OCI-LY3 (cell line): ENCODE measurements at regions not wholly inside any gene's neighbourhood (a gene's known extent, or its start where the extent isn't known, plus 50 kb on each side); places are given as distances from the start of the nearest gene placed in this dataset.
"Not testable (repeated sequence)": the region's sequence is repeated elsewhere in the genome, so short reads cannot be mapped to it uniquely, and the experiment has no call there.

Experiments used
- EZH2phosphoT487 ChIP-seq: fragments of 200-600 bp; shearing (Covaris generic); IDR thresholded peaks from 2 replicates; pipeline ENCODE4 v1.6.1; 2018; ENCODE audit warnings: antibody characterized with exemption, mixed run types, low read depth
- TF ChIP-seq, protein P1 (sequence below): fragments of 200-600, 300-600 bp; sonication (generic); IDR thresholded peaks from 2 replicates; pipeline ENCODE4 v1.5.1; 2014; ENCODE audit warnings: antibody characterized with exemption, low read length, low read depth

DNA sequence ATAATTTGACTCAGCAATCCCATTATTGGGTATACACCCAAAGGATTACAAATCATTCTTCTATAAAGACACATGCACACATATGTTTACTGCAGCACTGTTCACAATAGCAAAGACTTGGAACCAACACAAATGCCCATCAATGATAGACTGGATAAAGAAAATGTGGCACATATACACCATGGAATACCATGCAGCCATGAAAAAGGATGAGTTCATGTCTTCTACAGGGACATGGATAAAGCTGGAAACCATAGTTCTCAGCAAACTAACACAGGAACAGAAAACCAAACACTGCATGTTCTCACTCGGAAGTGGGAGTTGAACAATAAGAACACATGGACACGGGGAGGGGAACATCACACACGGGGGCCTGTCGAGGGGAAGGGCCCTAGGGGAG is 66.3 kb upstream of the SLC35F3 start:
- TF ChIP-seq, protein P1, sequence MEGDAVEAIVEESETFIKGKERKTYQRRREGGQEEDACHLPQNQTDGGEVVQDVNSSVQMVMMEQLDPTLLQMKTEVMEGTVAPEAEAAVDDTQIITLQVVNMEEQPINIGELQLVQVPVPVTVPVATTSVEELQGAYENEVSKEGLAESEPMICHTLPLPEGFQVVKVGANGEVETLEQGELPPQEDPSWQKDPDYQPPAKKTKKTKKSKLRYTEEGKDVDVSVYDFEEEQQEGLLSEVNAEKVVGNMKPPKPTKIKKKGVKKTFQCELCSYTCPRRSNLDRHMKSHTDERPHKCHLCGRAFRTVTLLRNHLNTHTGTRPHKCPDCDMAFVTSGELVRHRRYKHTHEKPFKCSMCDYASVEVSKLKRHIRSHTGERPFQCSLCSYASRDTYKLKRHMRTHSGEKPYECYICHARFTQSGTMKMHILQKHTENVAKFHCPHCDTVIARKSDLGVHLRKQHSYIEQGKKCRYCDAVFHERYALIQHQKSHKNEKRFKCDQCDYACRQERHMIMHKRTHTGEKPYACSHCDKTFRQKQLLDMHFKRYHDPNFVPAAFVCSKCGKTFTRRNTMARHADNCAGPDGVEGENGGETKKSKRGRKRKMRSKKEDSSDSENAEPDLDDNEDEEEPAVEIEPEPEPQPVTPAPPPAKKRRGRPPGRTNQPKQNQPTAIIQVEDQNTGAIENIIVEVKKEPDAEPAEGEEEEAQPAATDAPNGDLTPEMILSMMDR, result not testable (repeated sequence)
- TF ChIP-seq EZH2phosphoT487, result not testable (repeated sequence)
